H1 (cell line): ENCODE measurements at regions not wholly inside any gene's neighbourhood (a gene's known extent, or its start where the extent isn't known, plus 50 kb on each side); places are given as distances from the start of the nearest gene placed in this dataset.

ENCODE experiments used
- CTCF ChIA-PET: fragments of 300-600 bp; sonication (Branson Sonifier 250); formaldehyde crosslinking; loops from one replicate; lab custom pipeline; 2021; ENCODE audit not compliant: partially characterized antibody; lab: Charles Lee
- POLR2A ChIA-PET: fragments of 300-600 bp; sonication (Branson Sonifier 250); formaldehyde crosslinking; loops from one replicate; lab custom pipeline; 2021; ENCODE audit warnings: inconsistent platforms; ENCODE audit not compliant: partially characterized antibody; lab: Charles Lee
- DNase-seq, 2 experiments: peaks; one replicate each; pipeline versions ENCODE4 v3.0.0 to v3.0.0-alpha.2; 2010 to 2022; ENCODE audit warnings: low spot score in 2 of 2, low read depth in 1 of 2, mixed read lengths in 1 of 2
- FAIRE-seq: peaks from 2 replicates; lab custom pipeline; 2011; peaks lifted over from hg19 to GRCh38; lab: Jason Lieb, UNC
- H2AFZ ChIP-seq: 2 replicates; pipeline ENCODE4 v1.8.1; 2012; ENCODE audit warnings: low read length, inconsistent platforms
- H2AK5ac ChIP-seq: 2 replicates; pipeline ENCODE4 v1.6.1; 2013; ENCODE audit warnings: low read depth, low read length
- H2BK120ac ChIP-seq: replicated peaks from 2 replicates; pipeline ENCODE3; 2013; ENCODE audit warnings: low read depth, low read length, inconsistent platforms
- H2BK12ac ChIP-seq: 2 replicates; pipeline ENCODE4 v1.6.1; 2013; ENCODE audit warnings: low read depth, low read length
- H2BK15ac ChIP-seq: 2 replicates; pipeline ENCODE4 v1.6.1; 2013; ENCODE audit warnings: low read length
- H2BK20ac ChIP-seq: 2 replicates; pipeline ENCODE4 v1.6.1; 2013; ENCODE audit warnings: low read length
- H2BK5ac ChIP-seq: 2 replicates; pipeline ENCODE4 v1.6.1; 2013; ENCODE audit warnings: low read depth, low read length
- H3K14ac ChIP-seq: 2 replicates; pipeline ENCODE4 v1.6.1; 2013; ENCODE audit warnings: inconsistent platforms; ENCODE audit not compliant: insufficient read length
- H3K18ac ChIP-seq: 2 replicates; pipeline ENCODE4 v1.6.1; 2013; ENCODE audit warnings: low read length; ENCODE audit errors: extremely low read depth
- H3K23ac ChIP-seq: 2 replicates; pipeline ENCODE4 v1.6.1; 2013; ENCODE audit warnings: inconsistent platforms; ENCODE audit not compliant: insufficient read length
- H3K23me2 ChIP-seq: 2 replicates; pipeline ENCODE4 v1.6.1; 2013; ENCODE audit warnings: low read depth, low read length
- H3K27ac ChIP-seq: 2 replicates; pipeline ENCODE4 v1.6.1; 2011; ENCODE audit warnings: low read depth, low read length, inconsistent platforms
- H3K27me3 ChIP-seq, 4 experiments: replicated peaks in 1 of 4; 1 replicate in 1 of 4; 2 replicates in 3 of 4; pipeline versions ENCODE4 v1.6.1 to v1.8.1; 2011 to 2013; ENCODE audit warnings: low read length in 3 of 4, mild to moderate bottlenecking in 3 of 4, inconsistent platforms in 2 of 4, mixed read lengths in 2 of 4, moderate library complexity in 1 of 4; ENCODE audit not compliant: control insufficient read depth in 3 of 4, insufficient read depth in 3 of 4; ENCODE audit errors: extremely low read depth in 1 of 4
- H3K36me3 ChIP-seq, 4 experiments: 2 replicates each; pipeline versions ENCODE4 v1.6.1 to v1.8.1; 2011 to 2013; ENCODE audit warnings: mild to moderate bottlenecking in 4 of 4, low read length in 3 of 4, moderate library complexity in 2 of 4, control low read depth in 1 of 4, inconsistent platforms in 1 of 4; ENCODE audit not compliant: insufficient read depth in 4 of 4, control insufficient read depth in 2 of 4
- H3K4ac ChIP-seq: replicated peaks from 2 replicates; pipeline ENCODE3; 2013; ENCODE audit warnings: low read length, low read depth, mixed read lengths, inconsistent platforms; ENCODE audit not compliant: insufficient read length
- H3K4me1 ChIP-seq, 4 experiments: replicated peaks in 1 of 4; 1 replicate in 1 of 4; 2 replicates in 3 of 4; pipeline versions ENCODE4 v1.6.1 to v1.8.1; 2011 to 2013; ENCODE audit warnings: low read length in 3 of 4, inconsistent platforms in 2 of 4, mixed read lengths in 1 of 4; ENCODE audit not compliant: insufficient read depth in 4 of 4, control insufficient read depth in 3 of 4
- H3K4me2 ChIP-seq, 2 experiments: 2 replicates each; pipeline versions ENCODE4 v1.6.1 to v1.8.1; 2011 to 2013; ENCODE audit warnings: low read depth in 2 of 2, low read length in 2 of 2, control low read depth in 1 of 2, inconsistent platforms in 1 of 2, mild to moderate bottlenecking in 1 of 2; ENCODE audit not compliant: insufficient read depth in 1 of 2
- H3K4me3 ChIP-seq, 4 experiments: fragments of 200-600, 300-600 bp in 1 of 4; sonication (generic), shearing (Covaris generic), sonication (Bioruptor Twin) in 1 of 4; 2 replicates each; pipeline versions ENCODE4 v1.5.1 to v1.8.1; 2011 to 2016; ENCODE audit warnings: low read length in 4 of 4, low read depth in 3 of 4, control low read depth in 2 of 4, inconsistent platforms in 2 of 4, mild to moderate bottlenecking in 2 of 4, mixed read lengths in 1 of 4, moderate library complexity in 1 of 4; ENCODE audit not compliant: insufficient read depth in 2 of 4; ENCODE audit errors: extremely low read depth in 1 of 4
- H3K56ac ChIP-seq: replicated peaks from 2 replicates; pipeline ENCODE3; 2013; ENCODE audit warnings: low read depth, mild to moderate bottlenecking, mixed read lengths, low read length, inconsistent platforms; ENCODE audit not compliant: insufficient read length
- H3K79me1 ChIP-seq: 2 replicates; pipeline ENCODE4 v1.6.1; 2013; ENCODE audit warnings: low read depth, low read length, control low read depth
- H3K79me2 ChIP-seq, 2 experiments: 2 replicates each; pipeline versions ENCODE4 v1.6.1 to v1.8.1; 2012 to 2013; ENCODE audit warnings: low read length in 2 of 2, mild to moderate bottlenecking in 2 of 2, inconsistent platforms in 1 of 2; ENCODE audit not compliant: insufficient read depth in 2 of 2, control insufficient read depth in 1 of 2
- H3K9ac ChIP-seq, 4 experiments: replicated peaks in 1 of 4; 1 replicate in 1 of 4; 2 replicates in 3 of 4; pipeline versions ENCODE4 v1.6.1 to v1.8.1; 2011 to 2013; ENCODE audit warnings: low read depth in 3 of 4, low read length in 3 of 4, control low read depth in 2 of 4, mild to moderate bottlenecking in 2 of 4, moderate library complexity in 2 of 4, inconsistent platforms in 1 of 4; ENCODE audit errors: extremely low read depth in 1 of 4
- H3K9me3 ChIP-seq, 2 experiments: 2 replicates each; pipeline versions ENCODE4 v1.6.1 to v1.8.1; 2012 to 2013; ENCODE audit warnings: mild to moderate bottlenecking in 2 of 2, moderate library complexity in 2 of 2, control low read depth in 1 of 2, inconsistent platforms in 1 of 2, low read depth in 1 of 2, low read length in 1 of 2, mixed read lengths in 1 of 2; ENCODE audit not compliant: insufficient read depth in 2 of 2
- H4K20me1 ChIP-seq, 2 experiments: replicated peaks in 1 of 2; 2 replicates each; pipeline versions ENCODE3 to v1.8.1; 2011 to 2013; ENCODE audit warnings: inconsistent platforms in 2 of 2, low read length in 2 of 2, mild to moderate bottlenecking in 1 of 2; ENCODE audit not compliant: insufficient read depth in 2 of 2, control insufficient read depth in 1 of 2
- H4K5ac ChIP-seq: 2 replicates; pipeline ENCODE4 v1.6.1; 2013; ENCODE audit warnings: low read length, low read depth, mixed read lengths, inconsistent platforms; ENCODE audit not compliant: insufficient read length
- H4K8ac ChIP-seq: 2 replicates; pipeline ENCODE4 v1.8.0; 2013; ENCODE audit warnings: mild to moderate bottlenecking, moderate library complexity, low read length, inconsistent platforms; ENCODE audit not compliant: insufficient read depth; ENCODE audit errors: extremely low read depth
- H4K91ac ChIP-seq: replicated peaks from 2 replicates; pipeline ENCODE3; 2013; ENCODE audit warnings: low read length, mixed read lengths, inconsistent platforms; ENCODE audit not compliant: insufficient read length
- CHD1 ChIP-seq: IDR thresholded peaks from 2 replicates; pipeline ENCODE4 v1.6.1; 2012; ENCODE audit warnings: low read depth, low read length, improper control_type of control experiment
- CREB1 ChIP-seq: IDR thresholded peaks from 2 replicates; pipeline ENCODE4 v1.6.1; 2012; ENCODE audit warnings: inconsistent platforms
- CTBP2 ChIP-seq: IDR thresholded peaks from 2 replicates; pipeline ENCODE4 v1.7.0; 2011; ENCODE audit warnings: borderline replicate concordance, mild to moderate bottlenecking, moderate library complexity, mixed read lengths, low read length; ENCODE audit not compliant: insufficient read depth, insufficient read length
- POLR2AphosphoS5 ChIP-seq: IDR thresholded peaks from 2 replicates; pipeline ENCODE4 v1.6.1; 2011; ENCODE audit warnings: low read depth, low read length
- TEAD4 ChIP-seq: IDR thresholded peaks from 2 replicates; pipeline ENCODE4 v1.6.1; 2012; ENCODE audit warnings: low read depth, low read length, inconsistent platforms, mixed read lengths
- whole genome bisulfite sequencing, 2 experiments: shearing (Covaris generic) in 1 of 2; methylation state at CpG; one replicate each; pipeline versions ENCODE4 v1.1.6 to v1.1.7; 2013 to 2015; ENCODE audit warnings: low lambda C conversion rate in 2 of 2, mixed read lengths in 2 of 2, inconsistent platforms in 1 of 2, low coverage in 1 of 2, missing lambda C conversion rate in 1 of 2; ENCODE audit not compliant: insufficient replicate concordance in 2 of 2, insufficient coverage in 1 of 2, insufficient read length in 1 of 2; ENCODE audit errors: extremely low coverage in 1 of 2, missing lambda C conversion rate in 1 of 2; 5-methylcytosine and 5-hydroxymethylcytosine counted together
- TF ChIP-seq, protein P1 (sequence below): IDR thresholded peaks from 2 replicates; pipeline ENCODE4 v1.6.1; 2011; ENCODE audit warnings: low read length, improper control_type of control experiment

DNA sequence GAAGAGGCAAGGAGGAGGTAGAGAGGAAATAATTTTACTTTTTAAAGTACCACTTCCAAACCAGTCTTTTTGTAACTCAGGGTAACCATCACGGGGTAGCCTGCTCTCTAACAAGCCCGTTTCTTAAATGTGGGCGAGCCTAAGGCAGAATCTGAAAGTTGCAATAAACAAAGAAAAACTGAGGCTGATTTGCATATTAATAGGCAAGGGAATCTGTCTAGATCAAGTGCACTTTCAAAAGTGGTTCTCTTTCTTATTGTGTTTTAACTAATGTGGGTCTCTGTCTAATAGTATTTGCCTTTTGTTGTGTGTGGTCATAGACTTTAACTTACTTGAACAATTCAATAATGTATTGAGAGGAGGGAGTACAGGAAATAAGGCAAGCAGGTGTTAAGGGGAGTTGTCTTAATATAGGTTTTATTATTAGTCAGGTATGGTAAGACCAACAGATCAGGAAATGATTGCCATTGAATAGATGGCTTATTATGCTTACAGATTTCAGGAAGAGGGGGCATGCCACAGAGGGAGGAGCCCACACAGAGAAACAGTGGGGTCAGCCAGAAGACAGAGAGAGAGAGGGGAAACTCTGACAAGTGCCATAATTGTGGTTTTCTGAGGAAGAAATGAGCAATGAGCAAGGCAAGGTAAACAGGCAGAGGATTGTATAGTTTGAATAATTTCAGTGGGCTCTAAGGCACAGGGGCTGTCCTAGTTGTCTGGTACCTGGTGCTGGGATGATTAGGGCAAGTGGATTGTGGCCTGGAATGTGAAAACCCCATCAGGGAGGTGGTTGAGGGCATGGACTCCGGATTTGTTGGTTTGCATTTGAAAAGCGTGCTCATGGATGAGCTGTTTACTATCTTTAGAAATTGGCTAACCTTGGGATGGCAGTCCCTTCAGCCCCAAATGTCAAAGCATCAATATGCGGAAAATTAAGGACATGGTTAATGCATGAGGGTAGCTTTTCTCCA lies 237.2 kb downstream of the TOX3 start:
- Histone ChIP-seq H4K20me1 (no peaks in the 10 kb centered on the region), H3K27me3 (no peaks in the 10 kb centered on the region), H2AK5ac (no peak overlapping the region), H3K9ac (no peak overlapping the region), H3K79me1 (no peaks in the 10 kb centered on the region), H3K23me2 (no peaks in the 10 kb centered on the region), H2BK120ac (no peak overlapping the region), H3K4ac (no peak overlapping the region), H2BK15ac (no peak overlapping the region), H3K23ac (no peak overlapping the region), H3K9me3 (no peaks in the 10 kb centered on the region), H3K79me2 (no peaks in the 10 kb centered on the region), H4K8ac (no peak overlapping the region), H3K56ac (no peak overlapping the region), H3K4me2 (peak overlapping the region in 1 of 2 experiments; percentile 39; a peak in 2 of 4 replicates), H2AFZ (peak overlapping the region; percentile 12; the same call in 1 of the 2 replicates), H2BK12ac (no peak overlapping the region), H3K18ac (no peak overlapping the region), H4K5ac (no peak overlapping the region), H3K14ac (no peak overlapping the region), H2BK20ac (peak overlapping the region; percentile 3; the same call in 1 of the 2 replicates), H3K4me1 (peaks cover 3 to 12% (median 6%) of the 10 kb centered on the region in 4 experiments; a peak in 4 of 7 replicates), H4K91ac (peak overlapping the region; percentile 12), H3K36me3 (no peaks in the 10 kb centered on the region), H3K4me3 (no peak overlapping the region), H3K27ac (no peak overlapping the region), H2BK5ac (no peak overlapping the region)
- peak; percentile 58 for FAIRE-seq
- TF ChIP-seq CHD1 (no peak), CTBP2 (no peak), POLR2AphosphoS5 (no peak), CREB1 (no peak), TEAD4 (peak; percentile 57; the same call in 1 of the 2 replicates)
- TF ChIP-seq, protein P1, sequence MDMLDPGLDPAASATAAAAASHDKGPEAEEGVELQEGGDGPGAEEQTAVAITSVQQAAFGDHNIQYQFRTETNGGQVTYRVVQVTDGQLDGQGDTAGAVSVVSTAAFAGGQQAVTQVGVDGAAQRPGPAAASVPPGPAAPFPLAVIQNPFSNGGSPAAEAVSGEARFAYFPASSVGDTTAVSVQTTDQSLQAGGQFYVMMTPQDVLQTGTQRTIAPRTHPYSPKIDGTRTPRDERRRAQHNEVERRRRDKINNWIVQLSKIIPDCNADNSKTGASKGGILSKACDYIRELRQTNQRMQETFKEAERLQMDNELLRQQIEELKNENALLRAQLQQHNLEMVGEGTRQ = no peak
- ChIA-PET POLR2A (no interaction called here), CTCF (interaction anchor here (0.8 kb wide), 1 partner anchor 9 kb away, joined by 3 read pairs; no protein-coding TSS in a partner anchor)
- DNase-seq = no peak
- 71% methylated on average over 6 of the region's 6 CpGs; no CpG with 5 or more reads in 1 of the 2 experiments for WGBS, 2 experiments
